Suprapubic skin (tissue), 4 donors: ENCODE measurements at regions not wholly inside any gene's neighbourhood (a gene's known extent, or its start where the extent isn't known, plus 50 kb on each side); places are given as distances from the start of the nearest gene placed in this dataset.

Source experiments
- CTCF ChIP-seq, 2 donors: fragments of 200-600 bp in 1 of 2; fragments of 450-650 bp in 1 of 2; sonication (generic) in 1 of 2; IDR thresholded peaks; one replicate each; pipeline ENCODE4 v1.5.1; 2016 to 2019; ENCODE audit warnings: antibody characterized with exemption in 2 of 2, mild to moderate bottlenecking in 1 of 2, moderate library complexity in 1 of 2
- EP300 ChIP-seq: sonication (generic); formaldehyde crosslinking; IDR thresholded peaks from one replicate; pipeline ENCODE4 v1.6.1; 2017; ENCODE audit warnings: antibody characterized with exemption
- POLR2A ChIP-seq, 2 donors: fragments of 450-650 bp; IDR thresholded peaks; one replicate each; pipeline ENCODE4 v1.6.1; 2017; ENCODE audit warnings: antibody characterized with exemption in 2 of 2, mild to moderate bottlenecking in 2 of 2, moderate library complexity in 2 of 2
- POLR2AphosphoS5 ChIP-seq, 3 donors: sonication (generic); formaldehyde crosslinking; IDR thresholded peaks; one replicate each; pipeline ENCODE4 v1.6.1; 2017; ENCODE audit warnings: antibody characterized with exemption in 3 of 3

DNA sequence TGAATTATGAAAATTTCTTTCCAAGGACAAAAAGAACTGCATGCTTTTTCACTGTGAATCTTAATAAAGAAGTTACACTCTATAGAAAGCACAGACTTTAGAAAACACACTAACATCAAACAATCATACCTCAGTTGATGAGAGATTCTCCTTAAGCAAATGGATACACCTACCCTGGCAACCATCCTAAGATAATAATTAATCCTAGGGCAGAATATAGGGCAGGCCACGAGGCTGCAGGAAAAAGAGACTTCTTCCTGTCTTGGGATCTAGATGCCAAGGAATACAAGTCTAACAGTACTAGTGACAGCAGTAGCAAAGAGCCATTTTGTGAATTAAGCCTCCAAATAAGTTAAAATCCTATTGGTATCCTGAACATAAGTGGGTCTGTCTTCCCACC lies 395.4 kb downstream of the EFNA5 start:
- no peak for TF ChIP-seq CTCF (IDR thresholded peaks at IDR 0.05)
- TF ChIP-seq POLR2A (IDR thresholded peaks at IDR 0.05), result no peak
- TF ChIP-seq EP300, result no peak
- TF ChIP-seq POLR2AphosphoS5 (IDR thresholded peaks at IDR 0.05), result no peak
